ENCODE measurements at regions not wholly inside any gene's neighbourhood (a gene's known extent, or its start where the extent isn't known, plus 50 kb on each side); places are given as distances from the start of the nearest gene placed in this dataset.

DNA sequence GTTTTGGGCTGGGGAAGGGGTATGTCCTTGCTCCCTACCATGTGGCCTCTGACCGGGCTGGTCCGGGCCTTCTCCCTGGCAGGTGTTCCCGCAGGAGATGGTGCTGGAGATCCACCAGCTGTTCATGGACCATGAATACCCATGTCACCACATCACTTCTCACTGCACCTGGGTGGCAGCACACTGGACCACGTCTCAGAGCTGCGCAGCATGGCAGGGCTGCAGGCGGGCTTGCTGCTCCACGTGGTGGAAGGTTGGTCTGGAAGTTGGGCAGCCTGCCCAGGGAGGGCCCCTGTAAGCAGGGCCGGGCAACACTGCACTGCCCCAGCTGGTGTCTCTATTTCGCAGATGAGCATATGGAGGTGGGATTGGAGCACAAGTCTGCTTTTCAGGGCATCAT is 169.5 kb upstream of the ZNF267 start:
- Histone ChIP-seq H3K36me3 (ENCODE audit: low read depth, low read length) (no peaks in the 10 kb centered on the region; the same call in none of the 2 replicates), H3K4me1 (ENCODE audit: insufficient read depth, low read length) (peaks cover 5% of the 10 kb centered on the region; the same call in 1 of the 2 replicates), H3K9ac (ENCODE audit: low read length) (no peak overlapping the region), H3K27ac (ENCODE audit: low read length) (no peak overlapping the region), H3K4me2 (ENCODE audit: low read length) (no peak overlapping the region), H3K4me3 (ENCODE audit: low read length) (no peak overlapping the region), H2AFZ (ENCODE audit: low read length) (no peak overlapping the region), H3K27me3 (ENCODE audit: low read length) (no peaks in the 10 kb centered on the region), H3K9me3 (ENCODE audit: low read length) (no peaks in the 10 kb centered on the region), H3F3A (ENCODE audit: low read length, unreplicated experiment) (no peaks in the 10 kb centered on the region), H4K20me1 (ENCODE audit: low read length) (no peaks in the 10 kb centered on the region), H3K79me2 (ENCODE audit: low read length) (peaks cover 24% of the 10 kb centered on the region), H3K9me2 (replicated peaks; ENCODE audit: low read length) (no peaks in the 10 kb centered on the region)
- TF ChIP-seq, protein P1, sequence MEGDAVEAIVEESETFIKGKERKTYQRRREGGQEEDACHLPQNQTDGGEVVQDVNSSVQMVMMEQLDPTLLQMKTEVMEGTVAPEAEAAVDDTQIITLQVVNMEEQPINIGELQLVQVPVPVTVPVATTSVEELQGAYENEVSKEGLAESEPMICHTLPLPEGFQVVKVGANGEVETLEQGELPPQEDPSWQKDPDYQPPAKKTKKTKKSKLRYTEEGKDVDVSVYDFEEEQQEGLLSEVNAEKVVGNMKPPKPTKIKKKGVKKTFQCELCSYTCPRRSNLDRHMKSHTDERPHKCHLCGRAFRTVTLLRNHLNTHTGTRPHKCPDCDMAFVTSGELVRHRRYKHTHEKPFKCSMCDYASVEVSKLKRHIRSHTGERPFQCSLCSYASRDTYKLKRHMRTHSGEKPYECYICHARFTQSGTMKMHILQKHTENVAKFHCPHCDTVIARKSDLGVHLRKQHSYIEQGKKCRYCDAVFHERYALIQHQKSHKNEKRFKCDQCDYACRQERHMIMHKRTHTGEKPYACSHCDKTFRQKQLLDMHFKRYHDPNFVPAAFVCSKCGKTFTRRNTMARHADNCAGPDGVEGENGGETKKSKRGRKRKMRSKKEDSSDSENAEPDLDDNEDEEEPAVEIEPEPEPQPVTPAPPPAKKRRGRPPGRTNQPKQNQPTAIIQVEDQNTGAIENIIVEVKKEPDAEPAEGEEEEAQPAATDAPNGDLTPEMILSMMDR (conservative IDR thresholded peaks at IDR 0.05; ENCODE audit: low read depth, low read length) = no peak
- no peak for TF ChIP-seq EZH2phosphoT487 (IDR thresholded peaks at IDR 0.05; ENCODE audit: borderline replicate concordance, low read length)
- TF ChIP-seq EZH2 (IDR thresholded peaks at IDR 0.05; ENCODE audit: low read length, unreplicated experiment) = no peak
- no TSS peak for BruUV-seq (replicated peaks)
- ChIA-PET CTCF (no interaction called here), POLR2A (ENCODE audit: unreplicated experiment) (no interaction called here)
- intact Hi-C loops (cut with micrococcal nuclease) = loop anchor here (5.0 kb wide), 1 partner anchor 197 kb away; the partner anchor contains the start of gene RUSF1
- DNase-seq (no peak), ATAC-seq (no peak)

DNA sequence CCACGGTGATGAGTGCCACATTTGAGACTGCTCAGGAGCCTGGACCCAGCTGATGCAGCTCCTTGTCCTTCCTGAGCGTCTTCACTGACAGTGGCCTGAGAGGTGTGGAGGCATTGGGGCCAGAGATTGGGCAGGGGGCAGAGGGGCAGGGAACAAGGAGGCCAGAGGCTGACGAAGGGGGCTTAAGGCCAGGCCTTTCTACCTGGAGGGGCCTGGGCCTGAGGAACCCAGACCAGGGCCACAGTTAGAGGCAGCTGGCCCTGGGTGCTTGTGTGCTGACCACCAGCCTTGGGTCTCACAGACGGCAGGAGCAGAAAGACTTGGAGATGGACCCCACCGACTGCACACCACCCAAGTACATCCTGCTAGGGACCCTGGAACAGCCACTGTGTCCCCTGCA is 168.2 kb upstream of the ZNF267 start:
- BruUV-seq (replicated peaks) = no TSS peak
- Histone ChIP-seq H3K4me3 (ENCODE audit: low read length) (no peak overlapping the region), H3F3A (ENCODE audit: low read length, unreplicated experiment) (no peaks in the 10 kb centered on the region), H4K20me1 (ENCODE audit: low read length) (no peaks in the 10 kb centered on the region), H3K27ac (ENCODE audit: low read length) (no peak overlapping the region), H3K9me2 (replicated peaks; ENCODE audit: low read length) (no peaks in the 10 kb centered on the region), H3K9ac (ENCODE audit: low read length) (no peak overlapping the region), H3K79me2 (ENCODE audit: low read length) (peaks cover 24% of the 10 kb centered on the region), H3K4me2 (ENCODE audit: low read length) (no peak overlapping the region), H3K36me3 (ENCODE audit: low read depth, low read length) (no peaks in the 10 kb centered on the region; the same call in none of the 2 replicates), H3K4me1 (ENCODE audit: insufficient read depth, low read length) (peaks cover 5% of the 10 kb centered on the region; the same call in 1 of the 2 replicates), H2AFZ (ENCODE audit: low read length) (no peak overlapping the region), H3K27me3 (ENCODE audit: low read length) (no peaks in the 10 kb centered on the region), H3K9me3 (ENCODE audit: low read length) (no peaks in the 10 kb centered on the region)
- ATAC-seq = no peak
- CTCF ChIA-PET = no interaction called here
- POLR2A ChIA-PET (ENCODE audit: unreplicated experiment) = no interaction called here
- TF ChIP-seq, protein P1 (conservative IDR thresholded peaks at IDR 0.05; ENCODE audit: low read depth, low read length) = no peak
- TF ChIP-seq EZH2 (IDR thresholded peaks at IDR 0.05; ENCODE audit: low read length, unreplicated experiment) (no peak), EZH2phosphoT487 (IDR thresholded peaks at IDR 0.05; ENCODE audit: borderline replicate concordance, low read length) (no peak)
- intact Hi-C loops (cut with micrococcal nuclease) = no loop called here
- no peak for DNase-seq

DNA sequence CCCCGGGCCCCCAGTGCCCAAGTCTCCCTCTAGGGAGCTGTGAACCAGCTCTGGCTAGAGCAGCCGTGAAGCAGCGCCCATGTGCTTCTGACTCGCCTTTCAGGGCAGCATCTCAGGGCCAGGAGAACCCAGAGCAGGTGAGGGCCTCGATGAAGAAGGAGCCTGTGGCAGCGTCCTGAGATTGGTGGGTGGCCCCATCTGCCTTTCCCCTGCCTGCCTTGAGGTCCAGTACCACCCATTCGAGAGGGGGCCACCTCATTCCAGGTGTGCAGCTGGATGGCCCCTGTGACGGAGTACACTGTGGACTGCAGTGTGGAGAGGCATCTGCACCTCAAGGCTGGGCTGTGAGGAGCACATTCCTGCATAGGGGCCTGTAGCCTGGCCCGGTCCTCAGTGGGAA is 167.3 kb upstream of the ZNF267 start:
- no TSS peak for BruUV-seq (replicated peaks)
- ATAC-seq (no peak), DNase-seq (no peak)
- no peaks in the 10 kb centered on the region for H3K27me3 ChIP-seq (ENCODE audit: low read length)
- no peak overlapping the region for H2AFZ ChIP-seq (ENCODE audit: low read length)
- no peaks in the 10 kb centered on the region for H3K9me2 ChIP-seq (replicated peaks; ENCODE audit: low read length)
- no peaks in the 10 kb centered on the region; the same call in none of the 2 replicates for H3K36me3 ChIP-seq (ENCODE audit: low read depth, low read length)
- H3K4me2 ChIP-seq (ENCODE audit: low read length) = no peak overlapping the region
- no peak overlapping the region for H3K4me3 ChIP-seq (ENCODE audit: low read length)
- peaks cover 4% of the 10 kb centered on the region; the same call in 1 of the 2 replicates for H3K4me1 ChIP-seq (ENCODE audit: insufficient read depth, low read length)
- H3K79me2 ChIP-seq (ENCODE audit: low read length) = peaks cover 15% of the 10 kb centered on the region
- CTCF ChIA-PET = no interaction called here
- H3K9me3 ChIP-seq (ENCODE audit: low read length) = no peaks in the 10 kb centered on the region
- POLR2A ChIA-PET (ENCODE audit: unreplicated experiment) = no interaction called here
- no peaks in the 10 kb centered on the region for H4K20me1 ChIP-seq (ENCODE audit: low read length)
- TF ChIP-seq EZH2phosphoT487 (IDR thresholded peaks at IDR 0.05; ENCODE audit: borderline replicate concordance, low read length) = no peak
- TF ChIP-seq, protein P1 (conservative IDR thresholded peaks at IDR 0.05; ENCODE audit: low read depth, low read length) = no peak
- no peak for TF ChIP-seq EZH2 (IDR thresholded peaks at IDR 0.05; ENCODE audit: low read length, unreplicated experiment)
- no peak overlapping the region for H3K9ac ChIP-seq (ENCODE audit: low read length)
- H3F3A ChIP-seq (ENCODE audit: low read length, unreplicated experiment) = no peaks in the 10 kb centered on the region
- no peak overlapping the region for H3K27ac ChIP-seq (ENCODE audit: low read length)
- intact Hi-C loops (cut with micrococcal nuclease) = no loop called here
